ENCODE measurements at regions not wholly inside any gene's neighbourhood (a gene's known extent, or its start where the extent isn't known, plus 50 kb on each side); places are given as distances from the start of the nearest gene placed in this dataset.

GRCh38 chr20:12057778-12058177, 140.1 kb downstream of the BTBD3 start:
- TF ChIP-seq CTCF (IDR thresholded peaks at IDR 0.05 in 8 of 11, conservative IDR thresholded peaks at IDR 0.05 in 3 of 11): no peak
- no peak for TF ChIP-seq POLR2AphosphoS5 (IDR thresholded peaks at IDR 0.05)
